ENCODE measurements at regions not wholly inside any gene's neighbourhood (a gene's known extent, or its start where the extent isn't known, plus 50 kb on each side); places are given as distances from the start of the nearest gene placed in this dataset.

DNA sequence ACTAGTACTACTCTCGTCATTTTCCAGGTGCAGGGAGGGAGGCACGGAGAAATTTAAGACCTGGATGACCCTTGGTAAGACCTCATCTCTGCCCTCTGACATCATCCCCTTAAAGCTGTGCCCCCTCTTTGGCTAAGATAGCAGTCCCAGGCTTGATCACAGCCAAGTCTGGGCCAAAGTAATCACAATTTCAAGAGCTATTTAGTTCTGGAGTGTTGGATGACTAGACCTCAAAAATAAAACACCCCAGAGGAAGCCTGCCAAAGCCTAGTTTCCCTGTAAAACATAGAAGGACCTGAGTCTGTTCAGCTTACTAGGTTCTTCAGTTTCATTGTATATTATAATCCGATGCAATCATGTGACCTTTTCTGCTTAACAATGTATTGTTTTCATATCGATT lies 144.6 kb upstream of the ARHGEF9 start:
- TF ChIP-seq, protein P1, sequence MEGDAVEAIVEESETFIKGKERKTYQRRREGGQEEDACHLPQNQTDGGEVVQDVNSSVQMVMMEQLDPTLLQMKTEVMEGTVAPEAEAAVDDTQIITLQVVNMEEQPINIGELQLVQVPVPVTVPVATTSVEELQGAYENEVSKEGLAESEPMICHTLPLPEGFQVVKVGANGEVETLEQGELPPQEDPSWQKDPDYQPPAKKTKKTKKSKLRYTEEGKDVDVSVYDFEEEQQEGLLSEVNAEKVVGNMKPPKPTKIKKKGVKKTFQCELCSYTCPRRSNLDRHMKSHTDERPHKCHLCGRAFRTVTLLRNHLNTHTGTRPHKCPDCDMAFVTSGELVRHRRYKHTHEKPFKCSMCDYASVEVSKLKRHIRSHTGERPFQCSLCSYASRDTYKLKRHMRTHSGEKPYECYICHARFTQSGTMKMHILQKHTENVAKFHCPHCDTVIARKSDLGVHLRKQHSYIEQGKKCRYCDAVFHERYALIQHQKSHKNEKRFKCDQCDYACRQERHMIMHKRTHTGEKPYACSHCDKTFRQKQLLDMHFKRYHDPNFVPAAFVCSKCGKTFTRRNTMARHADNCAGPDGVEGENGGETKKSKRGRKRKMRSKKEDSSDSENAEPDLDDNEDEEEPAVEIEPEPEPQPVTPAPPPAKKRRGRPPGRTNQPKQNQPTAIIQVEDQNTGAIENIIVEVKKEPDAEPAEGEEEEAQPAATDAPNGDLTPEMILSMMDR (conservative IDR thresholded peaks at IDR 0.05; ENCODE audit: low read depth, low read length) = no peak
- H3K4me3 ChIP-seq (ENCODE audit: low read depth, low read length) = no peak overlapping the region
- no peak for DNase-seq (ENCODE audit: low read depth)

DNA sequence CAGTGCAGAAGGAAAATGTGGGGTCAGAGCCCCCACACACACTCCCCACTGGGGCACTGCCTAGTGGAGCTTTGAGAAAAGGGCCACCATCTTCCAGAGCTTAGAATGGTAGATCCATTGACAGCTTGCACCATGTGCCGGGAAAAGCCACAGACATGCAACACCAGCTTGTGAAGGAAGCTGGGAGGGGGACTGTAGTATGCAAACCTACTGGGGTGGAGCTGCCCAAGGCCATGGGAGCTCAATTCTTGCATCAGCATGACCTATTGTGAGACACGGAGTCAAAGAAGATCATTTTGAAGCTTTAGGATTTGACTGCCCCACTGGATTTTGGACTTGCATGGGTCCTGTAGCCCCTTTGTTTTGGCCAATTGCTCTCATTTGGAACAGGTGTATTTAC lies 142.8 kb upstream of the ARHGEF9 start:
- no peak for DNase-seq (ENCODE audit: low read depth)
- TF ChIP-seq, protein P1 (conservative IDR thresholded peaks at IDR 0.05; ENCODE audit: low read depth, low read length) = no peak
- H3K4me3 ChIP-seq (ENCODE audit: low read depth, low read length) = no peak overlapping the region

DNA sequence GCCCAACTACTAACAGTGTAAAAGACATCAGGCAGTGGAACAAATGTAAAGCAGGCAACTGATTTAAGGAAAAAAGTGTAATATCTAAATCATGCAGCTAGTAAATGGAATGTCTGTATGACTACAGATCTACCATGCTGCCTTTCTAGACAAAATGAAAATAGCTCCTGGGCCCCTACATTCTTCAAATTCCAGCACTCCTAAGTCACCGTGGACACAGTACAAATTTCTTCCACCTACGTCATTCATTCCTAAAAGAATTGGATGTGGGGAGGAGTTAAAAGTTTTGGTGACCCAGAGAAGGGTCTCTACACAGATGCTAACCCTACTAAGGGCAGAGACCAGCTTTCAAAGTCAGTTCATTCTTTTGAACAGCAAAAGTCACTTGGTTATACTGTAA lies 137.2 kb upstream of the ARHGEF9 start:
- no peak overlapping the region for H3K4me3 ChIP-seq (ENCODE audit: low read depth, low read length)
- TF ChIP-seq, protein P1 (conservative IDR thresholded peaks at IDR 0.05; ENCODE audit: low read depth, low read length) = no peak
- DNase-seq (ENCODE audit: low read depth) = peak; percentile 17

DNA sequence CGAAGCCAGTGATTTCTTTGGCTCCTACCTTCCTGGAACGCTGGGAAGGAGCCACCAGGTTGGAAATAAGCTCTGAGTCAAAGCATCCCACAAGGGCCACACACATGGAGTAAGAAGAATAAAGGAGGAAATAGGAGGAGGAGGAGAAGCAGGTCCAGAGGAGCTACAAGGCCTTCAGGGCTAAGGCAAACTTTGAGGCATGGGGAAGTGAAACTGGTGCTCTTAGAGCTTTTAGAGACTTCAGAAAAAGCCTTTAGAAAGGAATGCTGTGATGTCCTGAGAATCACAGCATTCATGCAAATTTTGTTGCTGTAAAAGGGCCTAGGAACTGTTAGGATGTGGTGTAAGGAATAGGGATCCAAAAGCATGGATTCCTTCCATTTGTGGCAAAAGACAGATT lies 135.9 kb upstream of the ARHGEF9 start:
- no peak overlapping the region for H3K4me3 ChIP-seq (ENCODE audit: low read depth, low read length)
- DNase-seq (ENCODE audit: low read depth) = no peak
- TF ChIP-seq, protein P1 (conservative IDR thresholded peaks at IDR 0.05; ENCODE audit: low read depth, low read length) = no peak

DNA sequence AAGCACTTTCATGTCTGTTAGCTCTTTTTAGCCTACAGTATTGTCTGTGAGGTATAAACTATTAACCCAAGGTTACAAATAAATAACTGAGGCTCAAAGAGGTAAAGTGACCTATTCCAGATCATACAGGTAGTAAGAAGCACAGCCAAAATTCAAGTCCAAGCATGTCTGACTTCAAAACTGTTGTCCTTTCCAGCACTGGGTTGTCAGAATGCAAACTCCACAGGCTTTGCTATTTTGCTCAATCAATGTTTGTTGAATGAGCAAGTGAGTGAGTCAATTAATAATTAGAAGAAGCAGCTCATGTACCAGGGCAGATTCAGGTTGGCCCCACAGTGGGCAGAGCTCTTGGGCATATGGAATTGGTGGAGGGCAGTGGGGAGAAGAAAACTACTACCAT lies 134.1 kb upstream of the ARHGEF9 start:
- no peak for DNase-seq (ENCODE audit: low read depth)
- H3K4me3 ChIP-seq (ENCODE audit: low read depth, low read length) = no peak overlapping the region
- TF ChIP-seq, protein P1 (conservative IDR thresholded peaks at IDR 0.05; ENCODE audit: low read depth, low read length) = no peak

DNA sequence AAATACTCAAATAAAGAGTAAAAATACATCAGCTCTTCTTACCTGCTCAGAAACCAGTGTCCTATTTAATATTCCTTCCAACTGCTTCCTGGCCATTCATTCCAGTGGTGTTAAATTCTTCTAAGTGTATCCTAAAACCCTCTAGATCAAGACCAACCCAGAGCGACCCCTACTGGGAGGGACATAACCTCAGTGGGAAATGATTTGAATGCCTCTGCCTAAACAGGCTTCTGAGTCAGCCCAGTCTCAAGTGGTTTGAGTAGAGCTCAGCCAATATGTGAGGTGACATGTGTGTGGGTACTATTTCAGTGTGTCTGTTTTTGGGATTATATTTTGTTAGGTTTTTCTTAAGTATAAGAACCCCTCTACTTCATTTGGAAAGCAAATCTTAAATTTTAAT lies 133.6 kb upstream of the ARHGEF9 start:
- no peak overlapping the region for H3K4me3 ChIP-seq (ENCODE audit: low read depth, low read length)
- TF ChIP-seq, protein P1 (conservative IDR thresholded peaks at IDR 0.05; ENCODE audit: low read depth, low read length) = no peak
- peak; percentile 10 for DNase-seq (ENCODE audit: low read depth)

DNA sequence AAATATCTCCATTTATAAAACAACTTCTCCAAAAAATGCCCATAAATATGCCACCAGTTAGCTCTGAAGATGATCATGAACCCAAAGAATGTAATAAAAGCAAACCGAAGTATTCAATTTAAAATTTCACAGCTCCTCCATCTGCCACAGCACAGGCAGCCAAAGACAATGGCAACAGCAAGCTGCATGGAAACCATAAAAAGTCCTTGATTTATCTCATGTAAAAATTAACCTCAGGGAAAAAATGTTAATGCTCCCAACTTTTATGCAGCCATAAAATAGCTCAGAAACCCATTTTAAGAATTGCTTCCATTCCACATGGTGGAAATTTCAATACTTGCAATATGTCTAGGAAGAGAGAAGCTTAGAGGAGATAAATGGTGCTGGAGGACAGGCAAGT lies 132.3 kb upstream of the ARHGEF9 start:
- TF ChIP-seq, protein P1 (conservative IDR thresholded peaks at IDR 0.05; ENCODE audit: low read depth, low read length) = no peak
- DNase-seq (ENCODE audit: low read depth) = no peak
- no peak overlapping the region for H3K4me3 ChIP-seq (ENCODE audit: low read depth, low read length)
